ENCODE measurements at regions not wholly inside any gene's neighbourhood (a gene's known extent, or its start where the extent isn't known, plus 50 kb on each side); places are given as distances from the start of the nearest gene placed in this dataset.

GRCh38 chr14:61645247-61645646, 50.1 kb upstream of the HIF1A start:
- Mint-ChIP-seq H3K27me3 (ENCODE audit: low read depth) (no peaks in the 10 kb centered on the region), H3K27ac (no peak overlapping the region), H3K36me3 (ENCODE audit: low read depth) (no peaks in the 10 kb centered on the region), H3K4me1 (ENCODE audit: low read depth) (peaks cover 31% of the 10 kb centered on the region), H3K4me3 (ENCODE audit: low read depth) (no peak overlapping the region), H3K9me3 (no peaks in the 10 kb centered on the region)
- DNase-seq (ENCODE audit: low spot score) = no peak
- intact Hi-C loops (cut with micrococcal nuclease) = no loop called here
